ENCODE measurements at regions not wholly inside any gene's neighbourhood (a gene's known extent, or its start where the extent isn't known, plus 50 kb on each side); places are given as distances from the start of the nearest gene placed in this dataset.
"Not testable (repeated sequence)": the region's sequence is repeated elsewhere in the genome, so short reads cannot be mapped to it uniquely, and the experiment has no call there.

DNA sequence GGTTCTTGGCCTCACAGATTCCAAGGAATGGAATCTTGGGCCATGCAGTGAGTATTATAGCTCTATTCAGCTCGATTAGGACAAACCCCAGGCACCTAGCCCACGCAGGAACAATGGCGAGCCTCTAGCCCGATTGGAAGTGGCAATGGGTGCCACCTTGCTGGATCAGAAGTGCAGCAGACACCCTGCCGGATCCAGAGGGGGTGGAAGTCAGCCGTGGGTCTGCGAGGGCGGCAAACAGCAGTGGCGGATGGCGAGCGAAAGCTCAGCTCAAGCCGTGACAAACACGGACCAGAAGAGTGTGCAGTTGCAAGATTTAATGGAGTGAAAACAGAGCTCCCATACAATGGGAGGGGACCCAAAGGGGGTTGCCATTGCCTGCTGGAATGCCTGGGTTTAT is 539.8 kb downstream of the MAGEB5 start:
- not testable (repeated sequence) for DNase-seq (ENCODE audit: low spot score in 2 of 2); H3K27me3 Mint-ChIP-seq; H3K27ac Mint-ChIP-seq; H3K4me3 Mint-ChIP-seq; H3K36me3 Mint-ChIP-seq; H3K4me1 Mint-ChIP-seq; ATAC-seq (ENCODE audit: low read depth); H3K9me3 Mint-ChIP-seq

- Mint-ChIP-seq H3K4me1 (no peaks in the 10 kb centered on the region), H3K9me3 (no peaks in the 10 kb centered on the region), H3K27ac (no peak overlapping the region), H3K36me3 (no peaks in the 10 kb centered on the region), H3K27me3 (no peaks in the 10 kb centered on the region), H3K4me3 (no peak overlapping the region)
- no peak for ATAC-seq (ENCODE audit: low read depth)
- DNase-seq (ENCODE audit: low spot score in 2 of 2): no peak
Measured at GRCh38 chrX:26747877-26748276, 531.9 kb downstream of the MAGEB5 start.

DNA sequence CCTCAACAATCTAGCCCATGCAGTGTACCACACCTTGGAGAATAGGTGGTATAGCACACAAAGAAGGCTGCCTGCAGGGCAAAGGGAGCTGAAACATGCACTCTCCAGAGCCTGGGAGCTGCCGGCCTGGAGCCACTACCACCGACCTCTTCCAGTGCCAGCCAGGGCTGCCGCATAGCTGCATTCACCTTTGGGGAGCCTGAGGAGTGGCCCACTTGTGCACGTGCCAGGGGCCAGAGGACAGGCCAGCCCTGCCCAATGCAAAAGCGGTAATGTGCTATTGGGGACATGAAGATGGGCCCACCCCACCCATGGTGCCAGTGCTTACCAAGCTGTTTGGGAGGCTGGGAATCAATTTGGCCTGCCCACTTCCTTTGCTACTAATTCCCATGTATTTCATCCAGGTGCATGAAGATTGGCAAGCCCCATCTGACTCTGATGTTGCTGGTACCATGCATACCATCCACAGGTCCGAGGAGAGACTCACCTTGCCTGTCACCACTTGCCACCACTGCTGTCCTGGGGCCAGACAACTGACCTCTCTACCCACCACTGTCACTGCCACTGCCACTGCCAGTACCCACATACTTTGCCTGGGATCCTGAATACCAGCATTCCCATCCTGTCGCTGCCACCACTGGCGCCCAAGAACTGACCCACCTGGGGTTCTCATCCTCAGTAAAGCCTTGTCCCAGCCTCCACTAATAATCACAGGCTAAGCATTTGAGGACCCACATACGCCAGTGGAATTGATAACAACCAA is 506.9 kb downstream of the MAGEB5 start:
- ATAC-seq (ENCODE audit: low read depth) (no peak), DNase-seq (ENCODE audit: low spot score in 2 of 2) (no peak)
- H3K9me3 Mint-ChIP-seq: peaks cover 3% of the 10 kb centered on the region
- H3K27ac Mint-ChIP-seq: no peak overlapping the region
- no peaks in the 10 kb centered on the region for H3K4me1 Mint-ChIP-seq
- H3K27me3 Mint-ChIP-seq: no peaks in the 10 kb centered on the region
- H3K4me3 Mint-ChIP-seq: no peak overlapping the region
- no peaks in the 10 kb centered on the region for H3K36me3 Mint-ChIP-seq

- H3K27ac Mint-ChIP-seq: no peak overlapping the region
- no peaks in the 10 kb centered on the region for H3K4me1 Mint-ChIP-seq
- ATAC-seq (ENCODE audit: low read depth) (no peak), DNase-seq (ENCODE audit: low spot score in 2 of 2) (no peak)
- H3K36me3 Mint-ChIP-seq: no peaks in the 10 kb centered on the region
- peaks cover 3% of the 10 kb centered on the region for H3K9me3 Mint-ChIP-seq
- H3K27me3 Mint-ChIP-seq: no peaks in the 10 kb centered on the region
- no peak overlapping the region for H3K4me3 Mint-ChIP-seq
Measured at GRCh38 chrX:26672571-26672970, 456.6 kb downstream of the MAGEB5 start.

GRCh38 chrX:26670521-26670920 is 454.6 kb downstream of the MAGEB5 start:
- H3K4me1 Mint-ChIP-seq: no peaks in the 10 kb centered on the region

DNA sequence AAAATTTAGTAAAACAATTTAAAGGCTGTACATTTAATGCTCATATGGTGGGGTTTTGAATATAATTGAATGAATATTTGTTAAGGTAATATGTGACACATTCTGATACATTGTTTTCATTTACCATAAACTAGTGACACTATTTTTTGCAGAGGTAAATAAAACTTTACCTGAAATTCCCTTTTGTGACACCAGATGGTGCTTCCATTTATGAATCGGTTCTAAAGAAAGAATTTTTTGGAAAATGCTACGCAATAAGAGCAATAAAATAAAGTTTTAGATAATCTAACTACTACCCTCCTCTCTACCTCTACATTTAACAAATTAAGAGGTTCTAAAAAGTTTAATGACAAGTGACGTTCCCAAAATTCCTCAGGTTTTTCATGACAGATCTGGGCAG is 448.9 kb downstream of the MAGEB5 start:
- Mint-ChIP-seq H3K27ac (no peak overlapping the region), H3K27me3 (no peaks in the 10 kb centered on the region), H3K9me3 (peaks cover 3% of the 10 kb centered on the region), H3K4me1 (no peaks in the 10 kb centered on the region), H3K36me3 (no peaks in the 10 kb centered on the region), H3K4me3 (no peak overlapping the region)
- DNase-seq (ENCODE audit: low spot score in 2 of 2) (no peak), ATAC-seq (ENCODE audit: low read depth) (no peak)

More at GRCh38 chrX:26670521-26670920, 454.6 kb downstream of the MAGEB5 start:
- H3K9me3 Mint-ChIP-seq: peaks cover 3% of the 10 kb centered on the region
- ATAC-seq (ENCODE audit: low read depth) (no peak), DNase-seq (ENCODE audit: low spot score in 2 of 2) (no peak)
- H3K36me3 Mint-ChIP-seq: no peaks in the 10 kb centered on the region
- no peak overlapping the region for H3K27ac Mint-ChIP-seq
- no peaks in the 10 kb centered on the region for H3K27me3 Mint-ChIP-seq
- no peak overlapping the region for H3K4me3 Mint-ChIP-seq

- Mint-ChIP-seq H3K9me3 (no peaks in the 10 kb centered on the region), H3K4me3 (no peak overlapping the region), H3K4me1 (no peaks in the 10 kb centered on the region), H3K27me3 (no peaks in the 10 kb centered on the region), H3K36me3 (no peaks in the 10 kb centered on the region), H3K27ac (no peak overlapping the region)
- DNase-seq (ENCODE audit: low spot score in 2 of 2): no peak
- no peak for ATAC-seq (ENCODE audit: low read depth)
Measured at GRCh38 chrX:26653050-26653449, 437.1 kb downstream of the MAGEB5 start.

- no peaks in the 10 kb centered on the region for H3K4me1 Mint-ChIP-seq
- H3K36me3 Mint-ChIP-seq: no peaks in the 10 kb centered on the region
- no peak overlapping the region for H3K27ac Mint-ChIP-seq
- ATAC-seq (ENCODE audit: low read depth) (no peak), DNase-seq (ENCODE audit: low spot score in 2 of 2) (no peak)
- H3K27me3 Mint-ChIP-seq: no peaks in the 10 kb centered on the region
- H3K9me3 Mint-ChIP-seq: no peaks in the 10 kb centered on the region
- H3K4me3 Mint-ChIP-seq: no peak overlapping the region
Measured at GRCh38 chrX:26651755-26652154, 435.8 kb downstream of the MAGEB5 start.

DNA sequence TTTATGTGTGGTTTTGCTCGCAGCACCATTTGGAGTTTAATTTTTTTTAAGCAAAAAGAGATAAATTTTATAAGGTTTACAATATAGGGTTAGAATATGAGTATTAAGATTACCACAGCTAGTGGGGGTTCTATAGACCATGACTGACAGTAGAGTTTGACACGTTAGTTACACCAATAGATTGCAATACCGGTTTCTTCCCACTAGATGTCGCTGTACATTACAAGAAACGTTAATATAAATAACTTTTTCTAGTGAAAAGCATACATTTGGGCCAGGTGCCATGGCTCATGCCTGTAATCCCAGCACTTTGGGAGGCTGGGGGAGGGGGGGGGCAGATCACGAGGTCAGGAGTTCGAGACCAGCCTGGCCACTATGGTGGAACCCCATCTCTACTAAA is 433.6 kb downstream of the MAGEB5 start:
- ATAC-seq (ENCODE audit: low read depth): no peak
- Mint-ChIP-seq H3K9me3 (no peaks in the 10 kb centered on the region), H3K4me3 (no peak overlapping the region), H3K27ac (no peak overlapping the region), H3K4me1 (no peaks in the 10 kb centered on the region), H3K27me3 (no peaks in the 10 kb centered on the region), H3K36me3 (no peaks in the 10 kb centered on the region)
- DNase-seq (ENCODE audit: low spot score in 2 of 2): no peak

GRCh38 chrX:26631385-26631784 is 415.4 kb downstream of the MAGEB5 start:
- no peak overlapping the region for H3K4me3 Mint-ChIP-seq
- ATAC-seq (ENCODE audit: low read depth): no peak
- no peak for DNase-seq (ENCODE audit: low spot score in 2 of 2)
- no peaks in the 10 kb centered on the region for H3K4me1 Mint-ChIP-seq
- no peaks in the 10 kb centered on the region for H3K27me3 Mint-ChIP-seq
- H3K9me3 Mint-ChIP-seq: no peaks in the 10 kb centered on the region
- H3K27ac Mint-ChIP-seq: no peak overlapping the region
- no peaks in the 10 kb centered on the region for H3K36me3 Mint-ChIP-seq

DNA sequence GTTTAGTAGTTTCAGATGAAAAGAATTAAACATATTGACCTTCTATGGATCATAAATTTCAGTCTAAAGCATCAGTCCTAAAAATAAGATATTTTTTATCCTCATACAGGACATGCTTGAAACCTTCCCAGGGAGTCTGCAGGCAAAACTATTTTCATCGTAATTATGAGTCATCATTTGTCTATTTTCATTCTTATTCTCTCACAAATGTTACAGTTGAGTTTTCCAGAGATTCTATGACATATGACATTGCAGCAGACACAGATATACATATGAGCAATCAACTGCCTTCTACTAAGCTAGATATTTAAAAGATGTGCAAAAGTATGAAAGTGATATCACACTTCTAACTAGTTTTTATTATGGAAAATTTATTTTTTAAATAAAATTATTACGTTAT is 398.0 kb downstream of the MAGEB5 start:
- no peaks in the 10 kb centered on the region for H3K4me1 Mint-ChIP-seq
- H3K4me3 Mint-ChIP-seq: no peak overlapping the region
- no peaks in the 10 kb centered on the region for H3K9me3 Mint-ChIP-seq
- H3K36me3 Mint-ChIP-seq: no peaks in the 10 kb centered on the region
- no peak overlapping the region for H3K27ac Mint-ChIP-seq
- ATAC-seq (ENCODE audit: low read depth): no peak
- DNase-seq (ENCODE audit: low spot score in 2 of 2): no peak
- H3K27me3 Mint-ChIP-seq: no peaks in the 10 kb centered on the region

GRCh38 chrX:26606971-26607370 is 391.0 kb downstream of the MAGEB5 start:
- DNase-seq (ENCODE audit: low spot score in 2 of 2): no peak
- H3K9me3 Mint-ChIP-seq: peaks cover 3% of the 10 kb centered on the region
- no peaks in the 10 kb centered on the region for H3K4me1 Mint-ChIP-seq
- no peak for ATAC-seq (ENCODE audit: low read depth)
- no peak overlapping the region for H3K4me3 Mint-ChIP-seq
- H3K27me3 Mint-ChIP-seq: no peaks in the 10 kb centered on the region
- no peaks in the 10 kb centered on the region for H3K36me3 Mint-ChIP-seq
- H3K27ac Mint-ChIP-seq: no peak overlapping the region

DNA sequence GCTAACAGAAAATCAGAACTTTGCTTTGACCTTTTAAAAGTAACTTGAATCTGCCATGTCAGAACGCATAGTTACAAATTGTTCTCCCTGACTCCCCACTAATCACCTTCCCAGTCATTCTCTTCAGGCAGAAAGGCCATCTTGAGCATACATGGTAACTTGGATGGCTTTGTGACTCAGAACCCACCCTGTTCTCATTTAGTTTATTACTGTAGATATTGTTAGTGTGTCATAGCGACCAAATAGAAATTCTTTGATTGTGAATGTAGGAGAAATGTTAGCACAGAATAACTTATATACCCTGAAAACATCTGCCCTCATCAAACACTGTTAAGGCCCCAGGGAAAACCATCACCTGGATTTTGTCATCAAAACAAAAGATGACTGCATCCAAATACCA is 382.0 kb downstream of the MAGEB5 start:
- ATAC-seq (ENCODE audit: low read depth): no peak
- no peaks in the 10 kb centered on the region for H3K36me3 Mint-ChIP-seq
- H3K27ac Mint-ChIP-seq: no peak overlapping the region
- no peaks in the 10 kb centered on the region for H3K4me1 Mint-ChIP-seq
- H3K27me3 Mint-ChIP-seq: no peaks in the 10 kb centered on the region
- H3K4me3 Mint-ChIP-seq: no peak overlapping the region
- H3K9me3 Mint-ChIP-seq: peaks cover 3% of the 10 kb centered on the region
- no peak for DNase-seq (ENCODE audit: low spot score in 2 of 2)

DNA sequence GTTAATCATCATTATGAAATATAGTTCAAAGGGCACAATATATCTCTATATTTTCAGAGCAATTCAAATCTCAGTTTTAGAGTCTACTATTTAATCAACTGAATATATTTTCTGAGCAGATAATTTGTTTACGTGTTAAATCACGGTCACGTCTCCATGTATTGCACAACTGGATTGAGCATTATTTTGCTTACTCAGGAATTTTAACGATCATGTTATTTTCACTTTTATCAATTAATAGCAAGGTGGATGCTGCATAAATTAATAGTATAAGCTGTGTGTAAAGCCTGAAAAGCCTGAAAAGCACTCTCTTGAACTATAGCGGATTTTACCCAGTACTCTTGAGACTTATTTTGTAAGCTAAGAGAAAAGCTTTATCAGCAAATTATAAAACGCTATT is 374.9 kb downstream of the MAGEB5 start:
- Mint-ChIP-seq H3K36me3 (no peaks in the 10 kb centered on the region), H3K27ac (no peak overlapping the region), H3K27me3 (no peaks in the 10 kb centered on the region), H3K4me1 (no peaks in the 10 kb centered on the region), H3K4me3 (no peak overlapping the region), H3K9me3 (peaks cover 1% of the 10 kb centered on the region)
- DNase-seq (ENCODE audit: low spot score in 2 of 2) (no peak), ATAC-seq (ENCODE audit: low read depth) (no peak)

GRCh38 chrX:26586570-26586969 is 370.6 kb downstream of the MAGEB5 start:
- H3K9me3 Mint-ChIP-seq: no peaks in the 10 kb centered on the region
- H3K36me3 Mint-ChIP-seq: no peaks in the 10 kb centered on the region
- H3K27ac Mint-ChIP-seq: no peak overlapping the region
- no peak for ATAC-seq (ENCODE audit: low read depth)
- no peaks in the 10 kb centered on the region for H3K4me1 Mint-ChIP-seq
- no peaks in the 10 kb centered on the region for H3K27me3 Mint-ChIP-seq
- H3K4me3 Mint-ChIP-seq: no peak overlapping the region
- DNase-seq (ENCODE audit: low spot score in 2 of 2): no peak
